IMR-90 (cell line): ENCODE measurements at regions not wholly inside any gene's neighbourhood (a gene's known extent, or its start where the extent isn't known, plus 50 kb on each side); places are given as distances from the start of the nearest gene placed in this dataset.

Experiments
- ATAC-seq: fragments of 200-7000 bp; cut with Tn5 transposase; 2 replicates; pipeline ENCODE4 v1.9.1; 2020; ENCODE audit warnings: low read depth, mild to moderate bottlenecking, moderate library complexity
- BruUV-seq: library from RNA; stranded (reverse); fragments of 400-500 nt; replicated peaks from 2 replicates; lab custom pipeline; 2021; lab: Mats Ljungman, UMichigan
- CTCF ChIA-PET: fragments of 300-600 bp; formaldehyde crosslinking; extraction: SDS; loops from one replicate; lab custom pipeline; 2021; ENCODE audit warnings: antibody characterized with exemption; lab: Yijun Ruan, JAX
- POLR2A ChIA-PET: fragments of 300-600 bp; sonication (Branson Sonifier 250); formaldehyde crosslinking; loops from one replicate; lab custom pipeline; 2022; ENCODE audit warnings: antibody characterized with exemption; ENCODE audit not compliant: unreplicated experiment; lab: Charles Lee
- DNase-seq: peaks from one replicate; pipeline ENCODE4 v3.0.0; 2013
- H2AFZ ChIP-seq: replicated peaks from 2 replicates; pipeline ENCODE3; 2013; ENCODE audit warnings: low read length, mild to moderate bottlenecking; ENCODE audit not compliant: poor library complexity
- H2AK5ac ChIP-seq: 2 replicates; pipeline ENCODE4 v1.6.1; 2013; ENCODE audit warnings: low read depth, low read length, inconsistent platforms
- H2AK9ac ChIP-seq: replicated peaks from 2 replicates; pipeline ENCODE3; 2013; ENCODE audit warnings: mild to moderate bottlenecking, low read depth, low read length, moderate library complexity; ENCODE audit not compliant: poor library complexity
- H2BK120ac ChIP-seq: 2 replicates; pipeline ENCODE4 v1.6.1; 2013; ENCODE audit warnings: low read depth, low read length, inconsistent platforms
- H2BK15ac ChIP-seq: 3 replicates; pipeline ENCODE4 v1.6.1; 2013; ENCODE audit warnings: low read depth, low read length, inconsistent platforms
- H2BK20ac ChIP-seq: 2 replicates; pipeline ENCODE4 v1.6.1; 2013; ENCODE audit warnings: low read depth, mild to moderate bottlenecking, inconsistent platforms, low read length, moderate library complexity
- H2BK5ac ChIP-seq: 2 replicates; pipeline ENCODE4 v1.6.1; 2013; ENCODE audit warnings: mild to moderate bottlenecking, low read depth, low read length, inconsistent platforms; ENCODE audit not compliant: poor library complexity, severe bottlenecking
- H3K14ac ChIP-seq: replicated peaks from 2 replicates; pipeline ENCODE4 v1.6.1; 2013; ENCODE audit warnings: low read depth, low read length, inconsistent platforms
- H3K18ac ChIP-seq: 2 replicates; pipeline ENCODE4 v1.6.1; 2013; ENCODE audit warnings: low read depth, low read length, control low read depth
- H3K23ac ChIP-seq: 2 replicates; pipeline ENCODE4 v1.6.1; 2013; ENCODE audit warnings: low read depth, low read length, inconsistent platforms
- H3K27ac ChIP-seq: 2 replicates; pipeline ENCODE4 v1.5.1; 2013; ENCODE audit warnings: mild to moderate bottlenecking, control low read depth, low read length; ENCODE audit not compliant: insufficient read depth
- H3K27me3 ChIP-seq: 2 replicates; pipeline ENCODE4 v1.6.1; 2013; ENCODE audit warnings: low read length; ENCODE audit not compliant: control insufficient read depth, insufficient read depth
- H3K36me3 ChIP-seq: 2 replicates; pipeline ENCODE4 v1.6.1; 2013; ENCODE audit warnings: low read length, mixed read lengths; ENCODE audit not compliant: control insufficient read depth, insufficient read depth
- H3K4ac ChIP-seq: 2 replicates; pipeline ENCODE4 v1.6.1; 2013; ENCODE audit warnings: low read depth, low read length, inconsistent platforms
- H3K4me1 ChIP-seq: 2 replicates; pipeline ENCODE4 v1.6.1; 2013; ENCODE audit warnings: low read length, mixed read lengths; ENCODE audit not compliant: control insufficient read depth, insufficient read depth
- H3K4me2 ChIP-seq: 2 replicates; pipeline ENCODE4 v1.6.1; 2013; ENCODE audit warnings: low read depth, mild to moderate bottlenecking, control low read depth, low read length, moderate library complexity
- H3K4me3 ChIP-seq: 2 replicates; pipeline ENCODE4 v1.5.1; 2013; ENCODE audit warnings: low read depth, mild to moderate bottlenecking, control low read depth, low read length, moderate library complexity; ENCODE audit not compliant: insufficient read depth
- H3K56ac ChIP-seq: 2 replicates; pipeline ENCODE4 v1.6.1; 2013; ENCODE audit warnings: low read length, inconsistent platforms; ENCODE audit not compliant: insufficient read depth; ENCODE audit errors: extremely low read depth
- H3K79me1 ChIP-seq, 2 experiments: 2 replicates each; pipeline ENCODE4 v1.6.1; 2013; ENCODE audit warnings: low read length in 2 of 2, inconsistent platforms in 1 of 2, low read depth in 1 of 2
- H3K9ac ChIP-seq: 2 replicates; pipeline ENCODE4 v1.6.1; 2013; ENCODE audit warnings: low read depth, low read length, control low read depth
- H3K9me1 ChIP-seq: 2 replicates; pipeline ENCODE4 v1.6.1; 2013; ENCODE audit warnings: low read length, inconsistent platforms; ENCODE audit not compliant: insufficient read depth
- H3K9me3 ChIP-seq: 2 replicates; pipeline ENCODE4 v1.6.1; 2013; ENCODE audit warnings: low read length; ENCODE audit not compliant: control insufficient read depth, insufficient read depth
- H4K20me1 ChIP-seq: 2 replicates; pipeline ENCODE4 v1.6.1; 2013; ENCODE audit warnings: low read length, inconsistent platforms; ENCODE audit not compliant: insufficient read depth
- H4K5ac ChIP-seq: 2 replicates; pipeline ENCODE4 v1.6.1; 2013; ENCODE audit warnings: mild to moderate bottlenecking, low read depth, low read length, control low read depth
- H4K8ac ChIP-seq, 2 experiments: 2 replicates each; pipeline ENCODE4 v1.6.1; 2013; ENCODE audit warnings: low read depth in 2 of 2, low read length in 2 of 2, control low read depth in 1 of 2, inconsistent platforms in 1 of 2
- H4K91ac ChIP-seq: 2 replicates; pipeline ENCODE4 v1.6.1; 2013; ENCODE audit warnings: low read depth, low read length, inconsistent platforms; ENCODE audit not compliant: insufficient read depth
- RCOR1 ChIP-seq: IDR thresholded peaks from 2 replicates; pipeline ENCODE4 v1.6.1; 2012; ENCODE audit warnings: mild to moderate bottlenecking, low read length, improper control_type of control experiment; ENCODE audit not compliant: insufficient replicate concordance
- WGBS, 2 experiments: methylation state at CpG; one replicate each; pipeline versions ENCODE4 v1.1.5 to v1.1.7; 2013; ENCODE audit warnings: missing lambda C conversion rate in 2 of 2; ENCODE audit not compliant: insufficient read length in 1 of 2; ENCODE audit errors: extremely low coverage in 2 of 2; 5-methylcytosine and 5-hydroxymethylcytosine counted together
- dilution Hi-C: fragments of 300-500 bp; cut with HindIII; formaldehyde crosslinking; loops from one replicate; pipeline ENCODE4 v1.14.3; 2018; ENCODE audit warnings: low sequenced_read_pairs; ENCODE audit not compliant: unreplicated experiment
- in situ Hi-C: fragments of 300-500 bp; cut with MboI; formaldehyde crosslinking; loops from 3 replicates; pipeline ENCODE4 v1.14.3; 2019; ENCODE audit warnings: low sequenced_read_pairs, inconsistent platforms, mixed read lengths
- intact Hi-C: fragments of 100-400 bp; cut with micrococcal nuclease; formaldehyde crosslinking; loops from 2 replicates; pipeline ENCODE4 v1.10.0; 2022

DNA sequence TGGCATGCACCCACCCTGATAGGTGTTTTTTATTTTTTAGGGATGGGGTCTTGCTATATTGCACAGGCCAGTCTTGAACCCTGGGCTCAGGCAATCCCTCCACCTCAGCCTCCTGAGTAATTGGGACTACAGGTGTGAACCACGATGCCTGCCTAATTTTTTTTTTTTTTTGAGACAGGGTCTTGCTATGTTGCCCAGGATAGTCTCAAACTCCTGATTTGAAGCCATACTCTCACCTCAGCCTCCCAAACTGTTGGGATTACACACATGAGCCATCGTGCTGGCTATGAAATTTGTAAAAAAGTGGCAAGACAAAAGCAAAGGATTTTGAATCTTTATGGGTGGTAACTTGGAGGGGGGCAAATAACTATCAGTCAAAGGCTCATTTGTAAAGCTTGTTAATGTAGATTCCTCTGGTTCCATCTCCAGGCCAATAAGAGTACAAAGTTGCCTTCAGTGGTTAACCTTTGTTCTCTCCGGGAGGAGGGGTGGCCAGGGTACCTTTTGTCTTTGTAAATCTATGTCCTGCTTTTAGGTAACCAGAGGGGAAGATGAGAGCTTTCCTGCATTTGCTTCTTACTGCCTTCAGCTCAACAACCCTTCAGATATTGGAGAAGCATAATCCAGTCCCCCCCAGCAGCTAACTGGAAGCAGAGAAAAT is 372.0 kb upstream of the JARID2 start:
- Histone ChIP-seq H2AK9ac (no peak overlapping the region), H3K9me1 (peaks cover 4% of the 10 kb centered on the region; the same call in 1 of the 2 replicates), H4K20me1 (no peaks in the 10 kb centered on the region), H3K79me1 (no peaks in the 10 kb centered on the region), H4K91ac (no peak overlapping the region), H3K23ac (no peak overlapping the region), H3K56ac (no peak overlapping the region), H3K4me1 (peaks cover 11% of the 10 kb centered on the region), H3K9ac (no peak overlapping the region), H2AK5ac (no peak overlapping the region), H2BK20ac (no peak overlapping the region), H2BK120ac (peak overlapping the region; percentile 23; the same call in 1 of the 2 replicates), H2BK5ac (no peak overlapping the region), H3K18ac (0 out of 2 replicates have a peak overlapping the region, but pooled peaks have one; percentile 7), H4K5ac (no peak overlapping the region), H3K27ac (no peak overlapping the region), H2BK15ac (no peak overlapping the region), H3K36me3 (no peaks in the 10 kb centered on the region), H2AFZ (no peak overlapping the region), H3K27me3 (no peaks in the 10 kb centered on the region), H3K14ac (no peak overlapping the region), H3K4ac (no peak overlapping the region; the same call in 1 of the 2 replicates), H3K4me2 (no peak overlapping the region), H4K8ac (no peak overlapping the region), H3K9me3 (no peaks in the 10 kb centered on the region), H3K4me3 (no peak overlapping the region)
- POLR2A ChIA-PET, result no interaction called here
- dilution Hi-C loops (no loop called here), in situ Hi-C loops (no loop called here), intact Hi-C loops (no loop called here)
- DNase-seq (no peak), ATAC-seq (no peak)
- no CpG with 5 or more reads among the region's 3 CpGs for WGBS, 2 experiments
- CTCF ChIA-PET, result no interaction called here
- no peak for TF ChIP-seq RCOR1
- no TSS peak for BruUV-seq
